Mucosa of rectum (tissue), 2 donors: ENCODE measurements at regions not wholly inside any gene's neighbourhood (a gene's known extent, or its start where the extent isn't known, plus 50 kb on each side); places are given as distances from the start of the nearest gene placed in this dataset.
A peak's percentile ranks its signal among the peaks of the same experiment; 100 is the strongest.

Source experiments
- H3K27ac ChIP-seq, 2 donors: one replicate each; pipeline ENCODE4 v1.7.0; 2013; ENCODE audit warnings: inconsistent platforms in 2 of 2, low read depth in 2 of 2, low read length in 2 of 2
- H3K27me3 ChIP-seq, 2 donors: one replicate each; pipeline ENCODE4 v1.7.0; 2013; ENCODE audit warnings: low read length in 2 of 2; ENCODE audit not compliant: control insufficient read depth in 2 of 2, insufficient read depth in 2 of 2
- H3K36me3 ChIP-seq, 2 donors: one replicate each; pipeline ENCODE4 v1.7.0; 2013; ENCODE audit warnings: low read length in 2 of 2; ENCODE audit not compliant: control insufficient read depth in 2 of 2, insufficient read depth in 2 of 2
- H3K4me1 ChIP-seq, 2 donors: one replicate each; pipeline ENCODE4 v1.7.0; 2013; ENCODE audit warnings: low read length in 2 of 2, mild to moderate bottlenecking in 1 of 2; ENCODE audit not compliant: control insufficient read depth in 2 of 2, insufficient read depth in 2 of 2
- H3K4me3 ChIP-seq, 2 donors: one replicate each; pipeline ENCODE4 v1.7.0; 2013; ENCODE audit warnings: low read length in 2 of 2
- H3K9ac ChIP-seq, 2 donors: one replicate each; pipeline ENCODE4 v1.7.0; 2013; ENCODE audit warnings: low read length in 2 of 2, low read depth in 1 of 2, mild to moderate bottlenecking in 1 of 2
- H3K9me3 ChIP-seq, 2 donors: one replicate each; pipeline ENCODE4 v1.7.0; 2013; ENCODE audit warnings: low read length in 2 of 2; ENCODE audit not compliant: control insufficient read depth in 2 of 2
- donor health status: healthy.
- donor health status: Normal muscosa, but diverticular disease.

GRCh38 chr6:26258212-26258977, 106.6 kb upstream of the BTN3A2 start:
- Histone ChIP-seq H3K9ac (no peak overlapping the region), H3K27ac (no peak overlapping the region), H3K4me1 (peaks cover 9 to 12% of the 10 kb centered on the region in 2 donors), H3K27me3 (no peaks in the 10 kb centered on the region), H3K4me3 (no peak overlapping the region), H3K9me3 (no peaks in the 10 kb centered on the region), H3K36me3 (no peaks in the 10 kb centered on the region)

GRCh38 chr6:26260110-26260637, 104.8 kb upstream of the BTN3A2 start:
- Histone ChIP-seq H3K9me3 (no peaks in the 10 kb centered on the region), H3K27me3 (no peaks in the 10 kb centered on the region), H3K36me3 (no peaks in the 10 kb centered on the region), H3K4me1 (peaks cover 9 to 12% of the 10 kb centered on the region in 2 donors), H3K9ac (peak overlapping the region in 1 of 2 donors; percentile 25), H3K27ac (no peak overlapping the region), H3K4me3 (no peak overlapping the region)

- H3K4me3 ChIP-seq: no peak overlapping the region
- no peaks in the 10 kb centered on the region for H3K27me3 ChIP-seq
- no peaks in the 10 kb centered on the region for H3K36me3 ChIP-seq
- H3K4me1 ChIP-seq: peaks cover 9 to 12% of the 10 kb centered on the region in 2 donors
- H3K9ac ChIP-seq: no peak overlapping the region
- H3K9me3 ChIP-seq: no peaks in the 10 kb centered on the region
- no peak overlapping the region for H3K27ac ChIP-seq
Observed at GRCh38 chr6:26260725-26261490, 104.1 kb upstream of the BTN3A2 start.

GRCh38 chr6:26264547-26264946, 100.5 kb upstream of the BTN3A2 start:
- Histone ChIP-seq H3K4me3 (no peak overlapping the region), H3K9me3 (no peaks in the 10 kb centered on the region), H3K9ac (no peak overlapping the region), H3K27ac (no peak overlapping the region), H3K36me3 (no peaks in the 10 kb centered on the region), H3K4me1 (peaks cover 3 to 6% of the 10 kb centered on the region in 2 donors), H3K27me3 (no peaks in the 10 kb centered on the region)

GRCh38 chr6:26267083-26267589, 97.9 kb upstream of the BTN3A2 start:
- Histone ChIP-seq H3K9ac (no peak overlapping the region), H3K9me3 (no peaks in the 10 kb centered on the region), H3K4me3 (no peak overlapping the region), H3K4me1 (peaks cover 2 to 9% of the 10 kb centered on the region in 2 donors), H3K27me3 (no peaks in the 10 kb centered on the region), H3K27ac (no peak overlapping the region), H3K36me3 (no peaks in the 10 kb centered on the region)

- H3K27me3 ChIP-seq: no peaks in the 10 kb centered on the region
- H3K4me1 ChIP-seq: peaks cover 2 to 18% of the 10 kb centered on the region in 2 donors
- no peak overlapping the region for H3K27ac ChIP-seq
- H3K4me3 ChIP-seq: no peak overlapping the region
- H3K9me3 ChIP-seq: no peaks in the 10 kb centered on the region
- H3K36me3 ChIP-seq: no peaks in the 10 kb centered on the region
- H3K9ac ChIP-seq: no peak overlapping the region
Observed at GRCh38 chr6:26268659-26269402, 96.2 kb upstream of the BTN3A2 start.

GRCh38 chr6:26269531-26270485, 95.2 kb upstream of the BTN3A2 start:
- Histone ChIP-seq H3K36me3 (no peaks in the 10 kb centered on the region), H3K4me1 (peaks cover 2 to 18% of the 10 kb centered on the region in 2 donors), H3K9ac (peak overlapping the region in 1 of 2 donors; percentile 92), H3K9me3 (no peaks in the 10 kb centered on the region), H3K4me3 (peak overlapping the region; percentile 71 to 84), H3K27me3 (no peaks in the 10 kb centered on the region), H3K27ac (peak overlapping the region; percentile 3 to 97)

GRCh38 chr6:26270486-26270861, 94.5 kb upstream of the BTN3A2 start:
- Histone ChIP-seq H3K9me3 (no peaks in the 10 kb centered on the region), H3K9ac (peak overlapping the region; percentile 2 to 92), H3K36me3 (no peaks in the 10 kb centered on the region), H3K4me3 (peak overlapping the region; percentile 71 to 84), H3K4me1 (peaks cover 2 to 18% of the 10 kb centered on the region in 2 donors), H3K27ac (peak overlapping the region; percentile 96 to 97), H3K27me3 (no peaks in the 10 kb centered on the region)
